Ishikawa (cell line): ENCODE measurements at regions not wholly inside any gene's neighbourhood (a gene's known extent, or its start where the extent isn't known, plus 50 kb on each side); places are given as distances from the start of the nearest gene placed in this dataset.

Experiments
- EGR1 ChIP-seq: IDR thresholded peaks from 2 replicates; pipeline ENCODE4 v1.6.1; 2012
- EP300 ChIP-seq: IDR thresholded peaks from 2 replicates; pipeline ENCODE4 v1.6.1; 2012; ENCODE audit warnings: borderline replicate concordance
- RAD21 ChIP-seq: IDR thresholded peaks from 2 replicates; pipeline ENCODE4 v1.6.1; 2012; ENCODE audit warnings: low read depth
- ZBTB7A ChIP-seq: IDR thresholded peaks from 2 replicates; pipeline ENCODE4 v1.6.1; 2012; ENCODE audit warnings: low read depth

GRCh38 chr18:55856679-55857078, 268.7 kb upstream of the TCF4 start:
- TF ChIP-seq ZBTB7A (no peak), EGR1 (no peak), EP300 (no peak), RAD21 (no peak)
